ENCODE measurements at regions not wholly inside any gene's neighbourhood (a gene's known extent, or its start where the extent isn't known, plus 50 kb on each side); places are given as distances from the start of the nearest gene placed in this dataset.

- DNase-seq (ENCODE audit: low read depth in 2 of 2) = no peak
These were observed 111.1 kb upstream of the ARHGAP5 start for GRCh38 chr14:31965735-31966598.

GRCh38 chr14:31966896-31967668 lies 110.0 kb upstream of the ARHGAP5 start:
- DNase-seq (ENCODE audit: low read depth in 2 of 2) = no peak

GRCh38 chr14:31967669-31967975 lies 109.5 kb upstream of the ARHGAP5 start:
- DNase-seq (ENCODE audit: low read depth in 2 of 2) = no peak

- DNase-seq (ENCODE audit: low read depth in 2 of 2) = no peak
These were observed 108.8 kb upstream of the ARHGAP5 start for GRCh38 chr14:31968107-31968810.

GRCh38 chr14:31968956-31969698 lies 108.0 kb upstream of the ARHGAP5 start:
- no peak for DNase-seq (ENCODE audit: low read depth in 2 of 2)

- DNase-seq (ENCODE audit: low read depth in 2 of 2) = no peak
These were observed 107.3 kb upstream of the ARHGAP5 start for GRCh38 chr14:31969699-31970240.

GRCh38 chr14:31970744-31971143 lies 106.4 kb upstream of the ARHGAP5 start:
- DNase-seq (ENCODE audit: low read depth in 2 of 2) = no peak

- DNase-seq (ENCODE audit: low read depth in 2 of 2) = no peak
These were observed 105.5 kb upstream of the ARHGAP5 start for GRCh38 chr14:31971612-31972011.

GRCh38 chr14:31977001-31977556 lies 100.0 kb upstream of the ARHGAP5 start:
- no peak for DNase-seq (ENCODE audit: low read depth in 2 of 2)

GRCh38 chr14:31978423-31978822 lies 98.7 kb upstream of the ARHGAP5 start:
- no peak for DNase-seq (ENCODE audit: low read depth in 2 of 2)

GRCh38 chr14:31982642-31983041 lies 94.5 kb upstream of the ARHGAP5 start:
- no peak for DNase-seq (ENCODE audit: low read depth in 2 of 2)

- no peak for DNase-seq (ENCODE audit: low read depth in 2 of 2)
These were observed 90.7 kb upstream of the ARHGAP5 start for GRCh38 chr14:31986405-31986804.

- no peak for DNase-seq (ENCODE audit: low read depth in 2 of 2)
These were observed 89.4 kb upstream of the ARHGAP5 start for GRCh38 chr14:31987721-31988120.

GRCh38 chr14:31988244-31988643 lies 88.9 kb upstream of the ARHGAP5 start:
- no peak for DNase-seq (ENCODE audit: low read depth in 2 of 2)

- no peak for DNase-seq (ENCODE audit: low read depth in 2 of 2)
These were observed 86.8 kb upstream of the ARHGAP5 start for GRCh38 chr14:31990183-31990857.

GRCh38 chr14:31990926-31991572 lies 86.1 kb upstream of the ARHGAP5 start:
- no peak for DNase-seq (ENCODE audit: low read depth in 2 of 2)

GRCh38 chr14:31992011-31992447 lies 85.1 kb upstream of the ARHGAP5 start:
- no peak for DNase-seq (ENCODE audit: low read depth in 2 of 2)

- DNase-seq (ENCODE audit: low read depth in 2 of 2) = no peak
These were observed 83.6 kb upstream of the ARHGAP5 start for GRCh38 chr14:31993521-31993951.

GRCh38 chr14:31994391-31995033 lies 82.6 kb upstream of the ARHGAP5 start:
- DNase-seq (ENCODE audit: low read depth in 2 of 2) = no peak
